ENCODE measurements at regions not wholly inside any gene's neighbourhood (a gene's known extent, or its start where the extent isn't known, plus 50 kb on each side); places are given as distances from the start of the nearest gene placed in this dataset.
A peak's percentile ranks its signal among the peaks of the same experiment; 100 is the strongest.
"Not testable (repeated sequence)": the region's sequence is repeated elsewhere in the genome, so short reads cannot be mapped to it uniquely, and the experiment has no call there.

- DNase-seq = no peak
Measured at GRCh38 chr1:82790556-82790955, 989.8 kb downstream of the ADGRL2 start.

- DNase-seq = no peak
Measured at GRCh38 chr1:82788660-82789059, 987.9 kb downstream of the ADGRL2 start.

GRCh38 chr1:82788038-82788437, 987.3 kb downstream of the ADGRL2 start:
- no peak for DNase-seq

GRCh38 chr1:82786883-82787282, 986.1 kb downstream of the ADGRL2 start:
- DNase-seq = no peak

- no peak for DNase-seq
Measured at GRCh38 chr1:82785268-82785790, 984.6 kb downstream of the ADGRL2 start.

GRCh38 chr1:82783044-82783443, 982.3 kb downstream of the ADGRL2 start:
- no peak for DNase-seq

GRCh38 chr1:82782599-82782998, 981.9 kb downstream of the ADGRL2 start:
- no peak for DNase-seq

- DNase-seq = peak in 1 of 2 experiments; percentile 7
Measured at GRCh38 chr1:82778612-82779011, 977.9 kb downstream of the ADGRL2 start.

- no peak for DNase-seq
Measured at GRCh38 chr1:82777240-82777639, 976.5 kb downstream of the ADGRL2 start.

- not testable (repeated sequence) for DNase-seq
Measured at GRCh38 chr1:82776730-82777129, 976.0 kb downstream of the ADGRL2 start.

- no peak for DNase-seq
Measured at GRCh38 chr1:82775406-82776000, 974.8 kb downstream of the ADGRL2 start.

GRCh38 chr1:82762829-82763532, 962.2 kb downstream of the ADGRL2 start:
- no peak for DNase-seq

GRCh38 chr1:82759035-82759434, 958.3 kb downstream of the ADGRL2 start:
- no peak for DNase-seq

- DNase-seq = no peak
Measured at GRCh38 chr1:82755671-82756070, 954.9 kb downstream of the ADGRL2 start.

GRCh38 chr1:82755191-82755590, 954.5 kb downstream of the ADGRL2 start:
- DNase-seq = no peak

GRCh38 chr1:82752046-82752445, 951.3 kb downstream of the ADGRL2 start:
- DNase-seq = no peak

- DNase-seq = no peak
Measured at GRCh38 chr1:82733645-82734044, 932.9 kb downstream of the ADGRL2 start.

GRCh38 chr1:82731216-82731615, 930.5 kb downstream of the ADGRL2 start:
- DNase-seq = no peak

GRCh38 chr1:82728206-82728605, 927.5 kb downstream of the ADGRL2 start:
- no peak for DNase-seq

- DNase-seq = no peak
Measured at GRCh38 chr1:82724246-82724645, 923.5 kb downstream of the ADGRL2 start.

- DNase-seq = no peak
Measured at GRCh38 chr1:82722608-82723007, 921.9 kb downstream of the ADGRL2 start.

GRCh38 chr1:82721702-82722101, 921.0 kb downstream of the ADGRL2 start:
- no peak for DNase-seq

- DNase-seq = no peak
Measured at GRCh38 chr1:82718719-82719419, 918.1 kb downstream of the ADGRL2 start.

GRCh38 chr1:82710091-82710490, 909.4 kb downstream of the ADGRL2 start:
- DNase-seq = no peak

Data from SW 1271 (cell line).